Esophagus mucosa (tissue), 1 donor: ENCODE measurements at regions not wholly inside any gene's neighbourhood (a gene's known extent, or its start where the extent isn't known, plus 50 kb on each side); places are given as distances from the start of the nearest gene placed in this dataset.
"Not testable (repeated sequence)": the region's sequence is repeated elsewhere in the genome, so short reads cannot be mapped to it uniquely, and the experiment has no call there.

Experiments
- ATAC-seq: fragments of 200-7000 bp; cut with Tn5 transposase; one replicate; pipeline ENCODE4 v1.9.1; 2020
- donor health status: DM: yes; HTN: yes; CAD: no.

- no peak for ATAC-seq
Measured at GRCh38 chr10:27388761-27389399, 115.2 kb upstream of the RAB18 start.

GRCh38 chr10:27383595-27384542, 120.2 kb upstream of the RAB18 start:
- ATAC-seq = peak; percentile 82

- no peak for ATAC-seq
Measured at GRCh38 chr10:27382176-27382575, 121.9 kb upstream of the RAB18 start.

- no peak for ATAC-seq
Measured at GRCh38 chr10:27380929-27381358, 123.2 kb upstream of the RAB18 start.

- not testable (repeated sequence) for ATAC-seq
Measured at GRCh38 chr10:27379041-27379440, 125.1 kb upstream of the RAB18 start.

- peak; percentile 20 for ATAC-seq
Measured at GRCh38 chr10:27373566-27374160, 130.4 kb upstream of the RAB18 start.

GRCh38 chr10:27372095-27372494, 131.5 kb upstream of the ACBD5 start:
- no peak for ATAC-seq

- ATAC-seq = not testable (repeated sequence)
Measured at GRCh38 chr10:27371375-27371774, 130.8 kb upstream of the ACBD5 start.

- ATAC-seq = no peak
Measured at GRCh38 chr10:27369880-27370279, 129.3 kb upstream of the ACBD5 start.

GRCh38 chr10:27368706-27369105, 128.1 kb upstream of the ACBD5 start:
- ATAC-seq = no peak

GRCh38 chr10:27366769-27367168, 126.2 kb upstream of the ACBD5 start:
- ATAC-seq = no peak

- ATAC-seq = no peak
Measured at GRCh38 chr10:27364028-27364427, 123.4 kb upstream of the ACBD5 start.

- ATAC-seq = peak; percentile 86
Measured at GRCh38 chr10:27360581-27361172, 120.1 kb upstream of the ACBD5 start.

GRCh38 chr10:27359792-27360355, 119.3 kb upstream of the ACBD5 start:
- no peak for ATAC-seq

- no peak for ATAC-seq
Measured at GRCh38 chr10:27356738-27357137, 116.1 kb upstream of the ACBD5 start.

- no peak for ATAC-seq
Measured at GRCh38 chr10:27355918-27356573, 115.4 kb upstream of the ACBD5 start.

GRCh38 chr10:27354643-27355270, 114.2 kb upstream of the ACBD5 start:
- peak; percentile 71 for ATAC-seq

GRCh38 chr10:27354100-27354499, 113.5 kb upstream of the ACBD5 start:
- not testable (repeated sequence) for ATAC-seq

- ATAC-seq = no peak
Measured at GRCh38 chr10:27349987-27350386, 109.4 kb upstream of the ACBD5 start.

GRCh38 chr10:27347827-27348207, 107.2 kb upstream of the ACBD5 start:
- not testable (repeated sequence) for ATAC-seq

GRCh38 chr10:27345455-27345920, 104.9 kb upstream of the ACBD5 start:
- no peak for ATAC-seq
